ENCODE measurements at regions not wholly inside any gene's neighbourhood (a gene's known extent, or its start where the extent isn't known, plus 50 kb on each side); places are given as distances from the start of the nearest gene placed in this dataset.

GRCh38 chr11:129729216-129729615 lies 86.4 kb upstream of the TMEM45B start:
- TF ChIP-seq POLR2A (IDR thresholded peaks at IDR 0.05; ENCODE audit: low read depth, low read length) (no peak), EZH2 (IDR thresholded peaks at IDR 0.05; ENCODE audit: borderline replicate concordance, low read depth, low read length, severe bottlenecking) (no peak), CTCF (IDR thresholded peaks at IDR 0.05; ENCODE audit: extremely low read depth in 1 of 2, insufficient read depth in 1 of 2, low read depth in 1 of 2, low read length in 2 of 2) (no peak), POLR2AphosphoS5 (IDR thresholded peaks at IDR 0.05; ENCODE audit: insufficient read depth, low read depth, low read length) (no peak), JUN (IDR thresholded peaks at IDR 0.05; ENCODE audit: borderline replicate concordance, insufficient read depth, insufficient read length, low read depth) (no peak)
- TF ChIP-seq, protein P1, sequence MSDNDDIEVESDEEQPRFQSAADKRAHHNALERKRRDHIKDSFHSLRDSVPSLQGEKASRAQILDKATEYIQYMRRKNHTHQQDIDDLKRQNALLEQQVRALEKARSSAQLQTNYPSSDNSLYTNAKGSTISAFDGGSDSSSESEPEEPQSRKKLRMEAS (IDR thresholded peaks at IDR 0.05; ENCODE audit: insufficient read depth, insufficient read length) = no peak

Measured in endothelial cell of umbilical vein (primary cell).